ENCODE measurements at regions not wholly inside any gene's neighbourhood (a gene's known extent, or its start where the extent isn't known, plus 50 kb on each side); places are given as distances from the start of the nearest gene placed in this dataset.

DNA sequence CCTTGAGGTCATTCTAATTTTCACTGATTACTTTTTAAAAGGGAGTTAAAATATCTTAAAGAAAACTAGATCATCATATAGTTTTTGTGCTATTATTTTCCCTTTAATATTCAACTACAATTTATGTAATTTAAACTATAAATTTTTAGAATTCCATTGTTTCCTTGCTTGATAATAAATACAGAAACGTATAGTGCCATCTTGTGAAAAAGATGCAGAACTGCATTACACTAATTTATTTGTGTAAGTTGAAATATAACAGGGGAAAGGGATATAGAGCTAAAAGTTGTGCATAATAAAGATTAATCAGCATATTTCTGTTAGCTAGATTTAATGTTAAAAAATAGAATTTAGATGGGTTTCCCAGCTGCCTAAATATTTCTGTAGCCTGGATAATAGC is 61.5 kb upstream of the TDRD3 start:
- Histone ChIP-seq H3K4me3 (ENCODE audit: low read depth, low read length) (no peak overlapping the region), H3K9me3 (ENCODE audit: control insufficient read depth, insufficient read depth, low read length) (no peaks in the 10 kb centered on the region), H3K4me1 (ENCODE audit: control insufficient read depth, insufficient read depth, low read length) (peaks cover 3% of the 10 kb centered on the region), H3K27me3 (ENCODE audit: control insufficient read depth, insufficient read depth, low read length) (no peaks in the 10 kb centered on the region), H3K36me3 (ENCODE audit: control insufficient read depth, insufficient read depth, low read length) (no peaks in the 10 kb centered on the region), H3K9ac (ENCODE audit: low read depth, low read length) (no peak overlapping the region)

- Histone ChIP-seq H3K27me3 (ENCODE audit: control insufficient read depth, insufficient read depth, low read length) (no peaks in the 10 kb centered on the region), H3K9ac (ENCODE audit: low read depth, low read length) (no peak overlapping the region)
These were observed 58.3 kb upstream of the TDRD3 start for GRCh38 chr13:60338754-60339153.

DNA sequence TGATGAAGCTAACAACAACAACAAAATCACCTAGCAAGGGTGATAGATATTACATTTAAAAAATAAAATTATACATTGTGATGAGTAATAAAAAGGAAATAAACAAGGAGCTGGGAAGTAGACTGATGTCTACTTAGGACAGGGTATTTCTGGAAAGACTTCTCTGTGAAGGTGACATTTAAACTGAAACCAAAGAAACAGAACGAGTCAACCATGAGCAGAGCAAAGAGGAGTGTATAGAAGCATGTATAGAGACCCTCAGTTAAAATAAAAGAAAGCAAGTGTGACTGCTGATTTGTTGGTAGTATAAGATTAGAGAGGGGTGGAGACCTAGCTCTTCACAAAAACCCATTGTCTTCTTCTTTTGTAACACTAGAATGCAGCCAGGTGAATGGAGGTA is 53.0 kb upstream of the TDRD3 start:
- no peaks in the 10 kb centered on the region for H3K27me3 ChIP-seq (ENCODE audit: control insufficient read depth, insufficient read depth, low read length)
- H3K9ac ChIP-seq (ENCODE audit: low read depth, low read length): no peak overlapping the region
- no peaks in the 10 kb centered on the region for H3K36me3 ChIP-seq (ENCODE audit: control insufficient read depth, insufficient read depth, low read length)
- H3K9me3 ChIP-seq (ENCODE audit: control insufficient read depth, insufficient read depth, low read length): no peaks in the 10 kb centered on the region
- H3K4me3 ChIP-seq (ENCODE audit: low read depth, low read length): no peak overlapping the region
- peaks cover under 1% of the 10 kb centered on the region for H3K4me1 ChIP-seq (ENCODE audit: control insufficient read depth, insufficient read depth, low read length)

More at GRCh38 chr13:60338754-60339153, 58.3 kb upstream of the TDRD3 start:
- H3K4me3 ChIP-seq (ENCODE audit: low read depth, low read length): no peak overlapping the region
- no peaks in the 10 kb centered on the region for H3K9me3 ChIP-seq (ENCODE audit: control insufficient read depth, insufficient read depth, low read length)
- H3K4me1 ChIP-seq (ENCODE audit: control insufficient read depth, insufficient read depth, low read length): peaks cover 3% of the 10 kb centered on the region
- no peaks in the 10 kb centered on the region for H3K36me3 ChIP-seq (ENCODE audit: control insufficient read depth, insufficient read depth, low read length)

DNA sequence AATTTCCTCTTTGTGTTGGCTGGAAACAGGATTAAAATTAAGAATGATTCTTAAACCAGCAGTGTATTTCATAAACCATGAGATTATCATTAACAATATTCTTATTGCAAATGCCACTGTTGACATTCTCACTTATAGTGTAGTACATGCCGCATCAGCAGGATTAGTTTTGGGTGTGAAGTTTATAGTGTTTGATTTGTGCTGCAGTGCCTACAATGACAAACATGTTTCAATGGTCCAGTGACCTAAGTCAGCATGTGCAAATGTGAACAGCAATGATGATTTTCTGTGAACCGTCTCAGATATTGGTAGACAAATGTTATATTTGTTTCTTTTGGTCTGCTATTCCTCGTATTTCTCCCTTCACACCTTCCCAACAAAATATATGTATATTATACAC is 49.8 kb upstream of the TDRD3 start:
- H3K27me3 ChIP-seq (ENCODE audit: control insufficient read depth, insufficient read depth, low read length): no peaks in the 10 kb centered on the region
- no peak overlapping the region for H3K9ac ChIP-seq (ENCODE audit: low read depth, low read length)
- no peaks in the 10 kb centered on the region for H3K4me1 ChIP-seq (ENCODE audit: control insufficient read depth, insufficient read depth, low read length)
- no peaks in the 10 kb centered on the region for H3K36me3 ChIP-seq (ENCODE audit: control insufficient read depth, insufficient read depth, low read length)
- H3K9me3 ChIP-seq (ENCODE audit: control insufficient read depth, insufficient read depth, low read length): no peaks in the 10 kb centered on the region
- H3K4me3 ChIP-seq (ENCODE audit: low read depth, low read length): no peak overlapping the region
